ENCODE measurements at regions not wholly inside any gene's neighbourhood (a gene's known extent, or its start where the extent isn't known, plus 50 kb on each side); places are given as distances from the start of the nearest gene placed in this dataset.
"Not testable (repeated sequence)": the region's sequence is repeated elsewhere in the genome, so short reads cannot be mapped to it uniquely, and the experiment has no call there.

- DNase-seq (ENCODE audit: extremely low read depth in 1 of 11, low read depth in 9 of 11, low spot score in 4 of 11) = no peak
Measured at GRCh38 chr1:235059221-235059620, 69.4 kb downstream of the TOMM20 start.

GRCh38 chr1:235058695-235059094 lies 69.9 kb downstream of the TOMM20 start:
- DNase-seq (ENCODE audit: extremely low read depth in 1 of 11, low read depth in 9 of 11, low spot score in 4 of 11) = no peak

GRCh38 chr1:235057385-235058306 lies 71.0 kb downstream of the TOMM20 start:
- no peak for DNase-seq (ENCODE audit: extremely low read depth in 1 of 11, low read depth in 9 of 11, low spot score in 4 of 11)

- no peak for DNase-seq (ENCODE audit: extremely low read depth in 1 of 11, low read depth in 9 of 11, low spot score in 4 of 11)
Measured at GRCh38 chr1:235056937-235057336, 71.7 kb downstream of the TOMM20 start.

DNA sequence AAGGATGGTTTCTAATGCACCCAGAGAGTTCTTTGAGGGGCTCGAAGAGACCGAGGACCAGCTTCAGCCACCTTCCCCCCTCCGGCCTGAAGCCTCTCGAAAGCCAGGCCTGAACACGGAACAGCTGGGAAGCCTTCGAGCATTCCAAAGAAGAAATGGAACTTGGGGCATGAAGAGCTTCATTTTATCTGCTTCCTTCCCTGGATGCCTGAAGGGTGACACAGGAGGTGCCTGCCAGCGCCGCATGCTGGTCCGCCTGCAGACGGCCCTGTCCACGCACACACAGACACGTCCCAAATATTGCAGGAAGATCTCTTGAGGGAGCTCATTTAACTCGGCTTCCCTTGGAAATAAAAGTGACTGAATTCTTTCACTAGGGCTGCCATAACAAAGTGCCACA lies 73.7 kb downstream of the TOMM20 start:
- no peak for DNase-seq (ENCODE audit: extremely low read depth in 1 of 11, low read depth in 9 of 11, low spot score in 4 of 11)

- no peak for DNase-seq (ENCODE audit: extremely low read depth in 1 of 11, low read depth in 9 of 11, low spot score in 4 of 11)
Measured at GRCh38 chr1:235054466-235054865, 74.2 kb downstream of the TOMM20 start.

- DNase-seq (ENCODE audit: extremely low read depth in 1 of 11, low read depth in 9 of 11, low spot score in 4 of 11) = no peak
Measured at GRCh38 chr1:235052067-235053008, 76.3 kb downstream of the TOMM20 start.

GRCh38 chr1:235051521-235051920 lies 77.1 kb downstream of the TOMM20 start:
- DNase-seq (ENCODE audit: extremely low read depth in 1 of 11, low read depth in 9 of 11, low spot score in 4 of 11) = no peak

- DNase-seq (ENCODE audit: extremely low read depth in 1 of 11, low read depth in 9 of 11, low spot score in 4 of 11) = no peak
Measured at GRCh38 chr1:235050911-235051360, 77.7 kb downstream of the TOMM20 start.

- DNase-seq (ENCODE audit: extremely low read depth in 1 of 11, low read depth in 9 of 11, low spot score in 4 of 11) = not testable (repeated sequence)
Measured at GRCh38 chr1:235049716-235050378, 78.8 kb downstream of the TOMM20 start.

DNA sequence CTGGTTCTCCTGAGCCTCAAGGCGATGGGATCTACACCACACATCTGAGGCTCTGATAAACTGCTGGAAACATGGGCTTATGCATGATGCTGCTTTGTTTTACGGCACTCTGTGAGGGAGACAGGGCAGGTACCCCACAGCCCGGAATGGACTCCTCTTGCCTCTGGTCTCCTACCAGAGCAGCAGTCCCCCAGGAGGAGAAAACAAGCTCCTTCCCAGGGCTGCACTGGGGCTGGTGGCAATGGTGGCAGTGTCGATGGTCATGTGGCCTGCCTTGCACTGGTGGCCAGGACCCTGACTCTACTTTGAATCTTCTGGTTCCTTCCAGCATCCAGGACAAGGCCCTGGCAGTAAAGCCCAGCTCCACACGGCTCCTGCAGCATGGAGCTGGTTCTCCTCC lies 79.4 kb downstream of the TOMM20 start:
- no peak for DNase-seq (ENCODE audit: extremely low read depth in 1 of 11, low read depth in 9 of 11, low spot score in 4 of 11)

DNA sequence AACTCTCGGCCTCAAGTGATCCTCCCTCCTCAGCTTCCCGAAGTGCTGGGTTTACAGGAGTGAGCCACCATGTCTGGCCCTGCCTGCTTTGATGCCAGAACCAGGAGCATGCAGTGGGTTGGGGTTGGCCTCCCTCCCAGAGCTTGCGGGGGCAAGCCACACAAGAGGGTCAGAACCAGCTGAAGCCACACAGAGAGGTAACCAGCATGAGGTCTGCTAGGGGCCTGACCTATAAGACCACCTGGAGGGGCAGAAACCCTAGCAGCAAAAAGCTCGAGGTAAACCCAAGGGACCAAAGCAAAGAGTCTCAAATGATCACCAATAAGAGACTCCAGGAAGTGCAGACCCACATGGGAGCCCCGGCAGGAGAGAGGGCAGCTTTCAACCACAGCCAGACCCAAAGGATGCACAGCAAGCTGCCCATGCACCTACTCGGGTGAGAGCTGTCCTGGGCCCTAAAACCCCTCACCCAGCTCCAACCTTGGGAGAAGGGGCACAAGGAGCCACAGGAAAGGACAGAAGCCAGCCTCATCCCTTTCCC lies 81.2 kb downstream of the TOMM20 start:
- DNase-seq (ENCODE audit: extremely low read depth in 1 of 11, low read depth in 9 of 11, low spot score in 4 of 11) = no peak

DNA sequence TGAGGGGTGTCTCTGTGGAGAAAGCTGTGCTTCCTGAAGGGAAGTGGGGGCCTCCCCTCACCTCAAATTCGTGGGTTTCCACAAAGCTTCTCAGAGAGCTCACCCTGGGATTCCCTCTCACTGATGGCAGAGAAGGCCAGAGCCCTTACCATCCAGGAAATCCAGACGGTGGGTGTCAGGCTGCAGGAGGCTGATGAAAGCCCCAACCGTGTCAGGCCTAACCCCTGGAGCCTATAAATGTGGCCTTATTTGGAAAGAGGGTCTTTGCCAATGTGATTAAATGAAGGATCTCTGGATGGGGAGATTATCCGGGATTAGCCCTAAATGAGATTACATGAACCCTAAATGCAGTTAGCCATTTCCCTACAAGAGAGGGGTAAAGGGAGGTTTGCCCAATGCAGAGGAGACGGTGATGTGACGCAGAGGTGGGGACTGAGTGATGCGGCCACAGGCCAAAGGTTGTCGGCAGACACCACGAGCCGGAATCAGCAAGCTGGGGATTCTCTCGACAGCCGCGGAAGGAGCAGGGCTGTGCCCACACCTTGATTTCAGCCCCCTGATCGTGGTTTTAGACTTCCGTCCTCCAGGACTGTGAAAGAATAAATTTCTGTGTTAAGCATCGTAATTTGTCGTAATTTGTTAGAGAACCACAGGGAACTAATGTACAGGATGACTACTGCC lies 82.6 kb downstream of the TOMM20 start:
- no peak for DNase-seq (ENCODE audit: extremely low read depth in 1 of 11, low read depth in 9 of 11, low spot score in 4 of 11)

DNA sequence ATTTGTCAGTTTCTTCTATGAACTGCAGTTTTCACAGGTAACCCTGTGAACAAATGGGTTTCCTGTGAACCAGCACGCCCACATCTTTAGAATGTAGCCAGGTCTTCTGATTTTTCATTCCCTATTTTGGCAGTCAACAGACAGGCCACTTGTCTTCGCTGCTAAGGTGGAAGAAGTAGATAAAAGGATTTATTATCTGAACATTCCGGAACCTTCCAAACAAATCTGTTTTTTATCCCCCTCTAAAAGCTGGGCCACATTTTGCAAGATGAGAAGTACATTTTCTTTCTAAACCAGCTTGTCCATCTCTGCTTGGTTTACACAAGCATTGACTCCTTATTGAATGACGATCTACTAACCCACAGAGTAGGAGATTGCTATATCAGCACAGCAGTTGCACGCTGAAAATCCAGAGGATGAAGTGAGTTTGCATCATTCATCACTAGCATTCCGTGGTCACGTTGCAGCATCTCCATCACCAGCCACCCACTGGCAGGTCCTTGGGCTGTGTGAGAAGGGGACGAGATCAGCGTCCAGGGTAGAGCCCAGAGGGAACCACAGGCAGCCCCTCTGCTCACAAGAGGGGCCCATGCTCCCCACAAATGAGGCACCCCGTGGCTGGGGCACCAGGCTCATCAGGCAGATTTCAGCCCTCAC lies 83.5 kb downstream of the TOMM20 start:
- DNase-seq (ENCODE audit: extremely low read depth in 1 of 11, low read depth in 9 of 11, low spot score in 4 of 11) = no peak

DNA sequence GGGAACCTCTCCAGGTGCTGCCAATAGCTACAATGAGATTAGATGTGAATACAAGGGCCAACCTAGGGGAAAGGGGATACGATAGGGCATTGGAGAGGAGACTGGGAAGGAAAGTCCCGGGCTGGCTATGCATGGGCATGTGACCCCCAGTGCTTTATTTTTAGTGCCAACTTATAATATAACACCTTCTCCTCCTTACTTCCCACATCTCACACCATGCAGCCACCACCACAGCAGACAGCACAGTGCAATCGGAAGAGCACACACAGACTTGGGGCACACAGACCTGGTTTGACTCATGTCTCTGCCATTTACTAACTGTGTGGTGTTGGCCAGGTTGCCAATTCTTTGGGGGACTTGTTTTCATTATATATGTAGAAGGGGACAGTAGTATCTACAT lies 85.4 kb downstream of the TOMM20 start:
- DNase-seq (ENCODE audit: extremely low read depth in 1 of 11, low read depth in 9 of 11, low spot score in 4 of 11) = no peak

DNA sequence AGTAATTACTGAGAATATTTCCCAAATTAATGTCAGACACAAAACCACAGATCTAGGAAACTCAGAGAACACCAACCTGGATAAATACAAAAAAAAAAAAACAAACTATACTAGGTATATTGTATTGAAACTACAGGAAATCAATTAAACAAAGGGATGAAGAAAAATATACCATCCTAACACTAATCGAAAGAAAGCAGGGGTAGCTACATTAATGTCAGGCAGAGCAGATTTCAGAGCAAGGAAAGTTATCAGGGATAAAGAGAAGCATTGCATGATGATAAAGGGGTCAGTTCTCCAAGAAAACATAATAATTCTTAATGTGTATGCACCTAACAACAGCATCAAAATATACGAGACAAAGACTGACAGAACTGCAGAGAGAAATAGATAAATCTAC lies 89.9 kb downstream of the TOMM20 start:
- no peak for DNase-seq (ENCODE audit: extremely low read depth in 1 of 11, low read depth in 9 of 11, low spot score in 4 of 11)

GRCh38 chr1:235035928-235036327 lies 92.7 kb downstream of the TOMM20 start:
- no peak for DNase-seq (ENCODE audit: extremely low read depth in 1 of 11, low read depth in 9 of 11, low spot score in 4 of 11)
